Frontal cortex (tissue), 3 donors: ENCODE measurements at regions not wholly inside any gene's neighbourhood (a gene's known extent, or its start where the extent isn't known, plus 50 kb on each side); places are given as distances from the start of the nearest gene placed in this dataset.
"Not testable (repeated sequence)": the region's sequence is repeated elsewhere in the genome, so short reads cannot be mapped to it uniquely, and the experiment has no call there.

Experiments
- DNase-seq, 2 donors: peaks; one replicate each; pipeline ENCODE4 v3.0.0; 2012; ENCODE audit warnings: low spot score in 2 of 2
- FAIRE-seq: peaks from 2 replicates; lab custom pipeline; 2012; peaks lifted over from hg19 to GRCh38; lab: Jason Lieb, UNC
- donor health status: control.
- donor health status: control.
- donor health status: control.

DNA sequence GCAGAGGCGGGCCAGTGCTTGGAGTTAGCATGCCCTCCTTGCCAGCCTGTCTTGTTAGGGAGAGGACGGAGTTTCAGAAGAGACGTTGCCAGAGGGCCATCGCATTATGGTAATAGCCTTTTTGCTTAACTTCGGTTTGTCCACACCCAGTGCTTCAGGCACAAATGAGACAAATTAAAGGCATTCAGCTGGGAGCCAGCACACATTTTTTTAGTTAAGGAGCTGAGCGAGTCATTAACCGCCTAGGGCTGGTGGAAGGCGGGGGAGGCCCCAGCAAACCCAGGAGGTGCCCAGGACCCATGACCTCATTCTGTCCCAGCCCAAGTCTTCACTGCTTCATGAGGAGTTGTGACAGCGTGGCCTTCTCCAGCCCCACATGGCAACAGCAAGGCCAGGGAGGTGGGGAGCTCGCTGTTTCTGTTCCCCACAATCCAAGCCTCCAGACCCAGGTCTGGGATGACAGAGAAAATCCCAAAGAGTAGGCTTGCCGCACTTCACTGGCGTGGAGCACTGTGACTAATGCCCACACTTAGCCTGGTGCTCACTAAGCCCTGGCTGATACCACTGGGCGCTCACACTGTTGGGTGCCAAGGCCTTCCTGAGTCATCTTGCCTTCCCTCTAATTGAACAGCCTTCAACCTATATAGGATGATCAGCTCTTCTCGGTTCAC, 237.1 kb downstream of the ANKRD60 start:
- FAIRE-seq (no peak), DNase-seq (no peak)

DNA sequence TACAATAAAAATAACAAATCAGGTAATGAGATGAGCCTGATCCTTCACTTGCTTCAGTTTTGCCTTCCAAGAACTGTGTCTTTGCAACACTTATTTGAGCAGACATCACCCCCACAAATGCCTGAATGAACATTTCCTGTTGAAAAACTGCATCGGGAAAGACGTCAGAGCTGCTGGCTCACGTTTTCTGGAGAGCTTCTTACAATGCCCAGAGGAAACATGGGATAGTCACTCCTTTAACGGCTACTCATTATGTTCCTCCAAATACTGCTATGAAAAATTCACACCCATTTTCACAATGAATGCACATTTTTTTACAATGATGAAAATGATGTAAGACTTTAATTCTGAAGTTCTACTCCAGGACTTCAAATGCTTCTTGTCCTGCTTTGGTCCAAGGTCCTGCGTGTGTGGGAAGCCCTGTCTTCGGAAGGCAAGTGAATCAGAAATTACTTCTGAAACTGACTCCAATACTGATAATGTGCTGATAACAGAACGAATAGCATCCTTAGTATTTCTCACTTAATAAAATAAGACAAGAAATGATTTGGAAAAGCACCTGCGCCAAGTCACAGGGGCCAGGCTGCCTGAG, 238.0 kb downstream of the ANKRD60 start:
- FAIRE-seq: no peak

DNA sequence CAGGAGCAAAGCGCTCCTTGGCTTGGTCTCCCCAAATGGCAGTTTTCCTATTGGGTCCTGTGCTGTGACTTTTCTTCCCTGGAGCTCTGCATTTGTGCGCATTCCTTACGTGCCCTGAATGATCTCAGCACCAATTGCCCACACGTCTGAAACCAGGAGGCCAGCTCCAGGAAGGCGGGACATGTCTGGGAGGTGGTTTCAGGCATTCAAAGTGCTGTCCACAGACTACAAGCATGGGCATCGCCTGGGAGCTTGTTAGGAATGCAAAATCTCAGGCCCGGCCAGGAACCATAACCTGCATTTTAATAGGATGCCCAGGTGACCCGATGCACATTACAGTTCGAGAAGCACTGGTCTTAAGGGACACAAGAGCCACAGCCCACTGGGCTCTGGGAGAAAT, 239.6 kb downstream of the ANKRD60 start:
- DNase-seq (no peak), FAIRE-seq (no peak)

More for the DNA sequence above, 238.0 kb downstream of the ANKRD60 start:
- no peak for DNase-seq

DNA sequence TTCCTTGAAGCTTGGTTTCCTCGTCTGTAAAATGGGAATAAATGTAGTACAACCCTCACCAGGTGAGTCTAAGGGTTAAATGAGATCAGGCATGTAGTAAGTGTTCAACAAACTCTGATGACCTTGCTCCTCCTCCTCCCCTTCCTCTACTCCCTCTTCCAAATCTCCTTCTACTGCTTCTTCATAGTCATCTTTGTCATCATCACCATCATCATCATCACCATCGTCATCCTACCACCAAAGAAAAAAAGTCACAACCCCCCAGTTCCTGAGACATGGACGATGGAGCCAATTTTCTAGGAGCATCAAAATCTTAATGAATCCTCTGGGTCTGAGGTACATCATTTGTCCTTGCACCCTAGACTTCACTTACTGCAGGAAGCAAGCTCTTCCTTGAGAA, 240.0 kb downstream of the ANKRD60 start:
- DNase-seq: no peak
- FAIRE-seq: no peak

DNA sequence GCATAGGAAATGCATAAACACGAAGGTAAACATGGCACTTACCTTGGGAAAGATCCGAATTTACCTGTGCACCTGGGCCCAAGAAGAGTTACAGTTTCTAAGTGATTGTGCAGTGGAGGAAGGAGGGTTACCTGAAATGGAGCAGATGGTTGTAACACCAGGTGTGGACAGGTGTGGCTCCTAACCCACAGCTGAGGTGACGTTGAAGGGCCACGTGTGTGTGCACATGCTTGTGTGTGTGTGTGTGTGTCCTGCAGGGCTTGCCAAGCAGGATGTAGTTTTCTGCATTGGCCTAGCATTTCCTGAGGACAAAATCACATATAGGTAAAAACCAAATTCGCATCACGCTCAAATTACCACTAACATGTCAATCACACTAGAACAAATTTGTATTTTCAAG, 240.8 kb downstream of the ANKRD60 start:
- FAIRE-seq (no peak), DNase-seq (no peak)

DNA sequence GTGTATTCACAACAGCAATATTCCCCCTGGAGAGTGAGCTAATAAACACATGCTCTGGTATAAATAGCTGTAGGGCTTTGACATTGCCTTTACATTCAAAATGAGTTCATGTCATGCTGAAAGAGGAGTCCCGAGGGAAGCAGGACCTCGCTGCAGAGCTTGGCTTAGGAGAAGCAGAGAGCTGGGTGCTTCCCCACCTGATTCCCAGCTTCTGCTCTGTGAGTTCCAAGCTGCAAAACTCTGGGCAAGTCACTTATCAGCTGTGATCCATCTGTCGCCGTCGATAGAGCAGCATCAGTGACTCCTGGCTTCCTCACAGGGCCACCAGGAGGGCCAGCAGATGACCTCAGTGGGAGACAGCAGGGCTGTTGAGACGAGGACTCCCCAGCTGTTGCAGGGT, 241.8 kb downstream of the ANKRD60 start:
- no peak for FAIRE-seq

DNA sequence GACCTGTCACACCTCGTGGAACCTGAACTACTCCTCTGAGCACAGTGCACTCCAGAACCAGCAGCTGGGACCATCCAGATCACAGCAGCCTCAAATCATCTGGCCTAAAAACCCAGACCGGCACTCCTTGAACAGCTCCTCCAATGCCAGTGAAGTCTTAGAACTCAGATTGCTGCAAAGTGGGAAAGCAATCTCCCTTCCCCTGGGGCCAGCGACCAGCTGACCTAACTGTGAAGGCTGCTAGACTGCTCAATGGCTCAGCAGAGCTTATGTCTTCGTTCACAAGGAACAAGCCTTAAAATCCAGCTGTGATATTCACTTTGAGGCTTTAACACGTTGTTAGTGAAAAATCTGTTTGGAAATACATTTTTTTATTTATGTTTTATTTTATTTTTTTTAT, 243.2 kb downstream of the ANKRD60 start:
- no peak for DNase-seq

More for the DNA sequence above, 241.8 kb downstream of the ANKRD60 start:
- no peak for DNase-seq

DNA sequence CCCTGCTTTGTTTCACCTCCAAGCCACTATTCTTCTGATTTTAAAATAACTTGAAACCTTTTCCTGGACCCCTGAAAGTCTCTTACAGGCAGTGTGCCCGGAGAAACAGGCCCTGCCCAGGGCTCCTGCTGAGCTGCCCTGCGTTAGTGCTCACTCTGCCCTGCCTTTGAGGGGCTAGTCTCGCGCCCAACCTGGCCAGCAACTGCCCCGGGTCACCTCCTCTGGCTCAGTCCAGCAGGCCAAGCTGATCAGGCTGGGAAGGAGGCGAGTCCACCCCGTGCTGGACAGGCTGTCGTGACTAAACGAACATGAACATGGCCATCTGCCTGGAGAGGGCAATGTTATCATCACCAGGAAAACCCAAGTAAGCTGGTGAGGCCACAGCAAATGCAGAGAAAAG, 245.4 kb downstream of the ANKRD60 start:
- DNase-seq: no peak
- no peak for FAIRE-seq

More for the DNA sequence above, 243.2 kb downstream of the ANKRD60 start:
- no peak for FAIRE-seq

DNA sequence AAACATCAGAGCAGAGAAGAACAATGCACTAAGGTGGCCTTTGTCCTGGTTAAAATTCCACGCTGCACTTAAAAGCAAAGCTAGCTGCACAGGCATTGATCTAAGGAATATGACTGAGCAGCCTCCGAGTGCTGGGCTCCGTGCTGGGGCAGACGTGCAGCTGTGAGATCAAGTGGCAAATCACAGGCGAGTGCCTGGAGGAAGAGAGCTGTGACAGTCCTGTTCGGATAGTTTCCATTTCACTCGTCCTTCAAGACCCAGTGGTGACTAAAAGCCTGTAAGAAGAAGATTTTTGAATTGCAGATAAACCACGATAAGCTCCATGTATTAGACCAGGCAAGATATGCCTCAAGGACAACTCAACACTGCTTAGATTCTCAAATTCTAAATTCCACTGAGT, 247.9 kb downstream of the ANKRD60 start:
- FAIRE-seq: no peak
- DNase-seq: no peak

DNA sequence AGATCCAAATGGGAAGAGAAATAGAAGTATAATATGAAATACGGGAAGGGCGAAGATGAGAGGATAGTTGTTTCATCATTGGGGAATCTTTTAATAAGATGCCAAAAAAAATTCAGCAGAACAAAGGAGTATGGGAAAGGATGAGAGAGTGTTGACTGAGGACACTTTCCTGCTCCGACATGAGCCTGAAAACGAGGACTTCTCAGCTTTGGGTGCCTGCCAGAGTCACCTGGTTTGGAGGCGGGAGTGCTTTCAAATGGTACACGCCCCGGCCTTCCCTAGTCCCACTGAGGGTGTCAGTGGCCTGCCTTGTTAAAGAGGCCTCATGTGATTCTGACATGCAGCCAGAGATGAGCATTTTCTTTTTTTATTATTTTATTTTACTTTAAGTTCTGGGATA, 250.9 kb downstream of the ANKRD60 start:
- peak in 1 of 2 donors; percentile 49 for DNase-seq
- FAIRE-seq: no peak

DNA sequence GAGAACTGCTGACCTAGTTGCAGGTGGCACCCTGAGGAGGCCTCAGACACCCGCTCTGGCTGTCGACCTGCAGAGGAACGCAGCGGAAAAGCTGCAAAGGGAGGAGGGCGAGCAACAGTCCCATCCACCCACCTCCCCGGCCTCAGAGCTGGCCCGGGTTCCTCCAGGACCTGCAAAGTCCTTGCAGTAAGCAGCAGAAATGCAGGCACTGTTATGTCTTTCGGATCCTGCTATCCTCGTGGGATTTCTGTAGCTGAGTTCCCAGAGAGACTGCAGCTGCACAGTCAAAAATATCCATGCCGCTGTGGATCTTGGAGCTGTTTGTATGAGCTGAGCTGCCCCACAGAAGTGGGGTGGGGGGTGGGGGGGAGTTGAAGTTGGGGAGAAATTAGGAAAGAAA, 251.3 kb downstream of the ANKRD60 start:
- FAIRE-seq: no peak
- peak in 1 of 2 donors; percentile 46 for DNase-seq

DNA sequence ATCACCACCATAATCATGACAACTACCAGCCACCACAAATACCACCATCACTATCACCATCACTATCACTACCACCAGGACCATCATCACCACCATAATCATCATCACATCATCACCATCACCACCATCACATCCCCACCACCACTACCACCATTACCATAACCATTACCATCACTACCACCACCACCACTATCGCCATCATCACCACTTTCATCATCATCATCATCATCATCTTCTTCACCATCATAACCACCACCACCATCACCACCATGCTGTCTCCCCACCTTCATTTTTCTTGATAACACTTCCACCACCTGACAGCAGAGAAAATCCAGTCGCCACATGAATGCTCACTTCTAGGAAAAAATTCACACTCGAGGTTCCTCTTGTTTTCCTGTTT, 253.6 kb downstream of the ANKRD60 start:
- no peak for FAIRE-seq

DNA sequence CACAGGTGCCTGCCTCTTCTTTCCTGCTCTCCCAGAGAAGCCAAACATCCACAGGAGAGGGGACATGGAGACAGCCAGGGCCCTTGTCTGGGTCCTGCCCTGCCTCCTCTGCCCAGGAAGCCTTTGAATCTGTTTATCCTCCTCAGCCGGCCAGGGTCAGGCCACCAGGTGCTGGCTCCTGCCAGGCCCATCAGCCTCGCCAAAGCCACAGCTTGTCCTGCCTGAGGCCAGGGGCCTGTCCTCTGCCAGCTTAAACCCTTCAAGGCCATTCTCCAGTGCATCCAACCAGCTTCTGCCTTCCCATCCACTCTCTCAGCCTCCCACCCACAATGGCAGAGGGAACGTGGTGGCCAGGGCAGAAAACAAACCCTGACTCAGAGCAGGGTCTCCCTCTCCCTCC, 254.6 kb downstream of the ANKRD60 start:
- DNase-seq (no peak), FAIRE-seq (no peak)

More for the DNA sequence above, 253.6 kb downstream of the ANKRD60 start:
- DNase-seq: no peak

DNA sequence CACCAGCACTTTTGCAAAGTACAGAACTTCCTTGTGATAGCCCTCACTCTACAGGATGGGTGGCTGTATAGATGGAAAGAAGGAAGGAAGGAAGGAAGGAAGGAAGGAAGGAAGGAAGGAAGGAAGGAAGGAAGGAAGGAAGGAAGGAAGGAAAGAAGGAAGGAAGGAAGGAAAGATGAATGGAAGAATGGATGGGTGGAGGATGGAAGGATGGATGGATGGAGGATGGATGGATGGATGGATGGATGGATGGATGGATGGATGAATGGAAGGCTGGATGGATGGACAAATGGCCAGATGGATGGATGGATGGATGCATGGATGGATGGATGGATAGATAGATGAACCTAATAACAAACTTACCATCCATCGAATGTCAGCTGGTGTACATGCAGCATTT, 256.9 kb downstream of the ANKRD60 start:
- DNase-seq, FAIRE-seq: not testable (repeated sequence)

DNA sequence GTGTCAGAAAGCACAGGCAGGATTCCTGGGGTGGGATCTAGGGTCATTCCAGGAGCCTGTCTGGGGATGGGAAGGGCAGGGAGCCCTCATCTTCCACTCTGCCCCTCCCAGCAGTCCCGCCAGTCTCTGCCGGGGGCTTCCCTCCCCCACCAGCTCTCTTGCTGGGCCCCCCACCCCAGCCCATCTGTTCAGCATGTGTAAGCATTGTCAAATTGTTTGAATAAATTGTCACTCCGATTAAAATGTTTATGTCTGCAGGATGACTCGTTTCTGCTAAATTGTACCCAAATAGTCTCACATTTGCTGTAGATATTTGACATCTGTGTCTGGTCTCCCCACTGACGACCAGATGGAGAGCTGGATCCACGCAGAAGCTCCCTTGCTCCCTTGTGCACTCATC, 257.6 kb downstream of the ANKRD60 start:
- no peak for DNase-seq
- no peak for FAIRE-seq

DNA sequence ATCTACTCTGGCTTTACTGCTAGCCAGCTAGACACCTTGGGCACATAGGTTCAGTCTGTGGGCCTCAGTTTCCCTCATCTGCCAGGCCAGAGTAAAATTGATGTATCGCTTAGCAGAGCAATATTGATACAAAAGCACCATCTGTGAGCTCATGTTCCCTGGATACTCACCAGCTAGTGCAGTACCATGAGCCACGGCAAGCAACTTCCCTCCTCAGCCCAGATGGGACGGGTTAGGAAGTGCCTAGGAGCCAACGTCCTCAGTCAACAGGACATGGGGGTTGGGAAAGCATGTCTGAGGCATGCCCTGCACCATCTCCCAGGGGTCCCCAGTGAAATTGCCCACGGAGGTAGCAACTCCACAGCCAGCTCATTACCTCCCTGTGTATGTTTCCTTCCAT, 258.3 kb downstream of the ANKRD60 start:
- DNase-seq: no peak

DNA sequence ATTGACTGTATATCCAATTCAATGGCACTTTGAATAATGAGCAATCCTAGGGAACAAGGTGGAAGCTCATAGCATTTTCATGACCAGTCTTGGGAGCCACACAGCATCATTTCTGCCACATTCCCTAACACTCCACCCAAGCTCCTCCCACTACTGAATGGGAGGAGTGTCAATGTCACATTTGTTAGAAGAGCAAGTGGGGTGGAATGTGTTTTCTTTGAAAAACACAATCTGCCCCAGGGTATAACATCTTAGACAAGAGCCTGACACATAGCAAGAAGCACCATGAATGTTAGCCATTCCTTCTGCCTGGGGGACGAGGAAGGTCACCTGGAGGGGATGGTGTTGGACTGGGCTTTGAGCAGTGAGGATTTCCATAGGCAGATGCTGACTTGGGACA, 258.3 kb upstream of the PMEPA1 start:
- FAIRE-seq: no peak

More for the DNA sequence above, 258.3 kb downstream of the ANKRD60 start:
- no peak for FAIRE-seq

DNA sequence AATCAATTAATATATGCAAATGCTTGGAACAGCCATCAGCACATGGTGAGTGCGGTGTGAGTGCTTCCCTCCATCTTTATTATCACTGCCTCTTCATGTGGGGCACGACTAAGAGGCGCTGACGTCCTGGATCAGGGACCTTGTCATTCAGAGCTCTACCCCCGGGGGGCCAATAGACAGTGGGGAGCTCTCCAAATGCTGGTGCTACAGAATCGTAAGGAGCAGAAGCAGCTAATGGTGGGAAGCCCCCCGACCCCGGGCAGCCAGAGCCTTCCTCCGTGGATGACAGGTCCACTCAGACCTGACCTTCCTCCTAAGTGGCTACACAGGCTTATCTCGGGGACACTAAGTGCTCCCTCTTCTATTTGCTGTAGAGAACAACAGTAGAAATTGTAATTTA, 257.5 kb upstream of the PMEPA1 start:
- FAIRE-seq (no peak), DNase-seq (no peak)

More for the DNA sequence above, 258.3 kb upstream of the PMEPA1 start:
- DNase-seq: no peak

DNA sequence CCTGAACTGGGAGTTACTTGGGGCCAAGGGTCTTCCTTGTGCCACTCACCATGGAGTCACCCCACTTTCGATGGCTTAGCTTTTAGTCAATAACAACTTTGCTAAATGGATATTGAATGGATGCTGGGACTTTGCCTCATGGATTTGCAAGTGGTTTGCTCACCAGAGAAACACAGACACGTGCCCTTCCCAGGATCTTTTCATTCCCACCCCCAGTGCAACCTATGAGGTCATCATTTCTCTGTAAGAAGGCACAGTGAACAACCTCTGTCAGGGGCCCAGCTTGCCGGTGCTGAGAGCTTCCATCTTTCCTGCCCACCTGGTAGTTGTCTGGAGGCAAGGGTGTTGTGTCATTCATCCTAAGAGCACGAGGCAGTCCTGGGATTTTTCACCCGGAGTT, 256.8 kb upstream of the PMEPA1 start:
- FAIRE-seq: no peak
- DNase-seq: no peak

DNA sequence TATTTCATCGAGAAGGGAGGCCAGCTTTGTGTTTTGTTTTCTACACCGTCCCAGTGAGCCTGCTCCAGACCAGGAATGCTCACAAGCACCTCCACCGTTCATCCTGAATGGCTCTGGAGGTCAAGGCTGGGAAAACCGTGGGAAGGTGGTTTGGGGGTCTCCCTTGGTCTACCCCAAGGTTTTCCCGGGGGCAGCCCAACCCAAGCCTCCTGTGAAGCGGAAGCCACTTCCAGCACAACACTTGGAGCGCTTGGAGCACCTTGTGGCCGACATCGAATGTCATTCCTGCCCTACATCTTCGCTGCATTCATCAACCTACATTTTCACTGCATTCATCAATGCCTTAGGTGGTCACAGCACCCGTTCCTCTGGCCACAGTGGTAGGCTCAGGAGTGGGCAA, 255.6 kb upstream of the PMEPA1 start:
- FAIRE-seq: no peak
- DNase-seq: no peak

DNA sequence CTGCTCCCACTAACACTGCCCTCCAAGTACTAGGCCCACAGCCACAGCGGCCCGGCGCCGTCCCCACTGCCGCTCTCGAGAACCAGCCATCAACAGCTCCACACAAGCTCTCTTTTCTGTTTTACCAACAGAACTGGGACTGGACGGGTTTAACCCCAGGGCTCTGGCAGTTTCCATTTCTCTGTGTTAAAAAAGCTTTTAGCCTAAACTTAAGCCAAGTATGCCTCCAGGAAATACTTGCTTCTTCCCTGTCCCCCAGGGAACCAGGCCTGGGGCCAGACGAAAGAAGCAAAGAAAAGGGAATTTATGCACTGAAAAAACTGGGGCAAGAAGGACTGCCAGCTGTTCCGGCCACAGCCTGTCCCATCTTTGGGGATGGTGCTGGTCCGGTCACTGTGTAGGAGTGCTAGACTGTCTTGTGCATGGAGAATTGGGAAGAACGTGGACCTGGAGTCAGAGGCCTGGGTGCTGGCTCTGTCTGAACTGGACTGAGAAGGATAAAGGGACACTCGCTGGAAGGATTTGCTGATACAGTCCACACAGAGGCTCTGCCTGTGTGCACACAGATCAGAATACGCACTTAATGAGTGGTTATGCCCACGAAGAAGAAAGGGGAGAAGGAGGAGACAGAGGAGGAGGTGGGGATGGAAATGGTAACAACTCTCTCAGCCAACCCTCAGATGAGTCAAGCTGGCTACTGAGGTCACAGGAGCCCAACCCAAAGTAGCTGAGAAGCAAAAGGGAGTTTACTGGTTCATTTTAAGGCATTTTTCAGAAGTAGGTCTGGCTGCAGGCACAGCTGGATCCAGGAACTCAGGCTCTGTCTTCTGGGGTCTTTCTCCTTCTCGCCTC, 254.4 kb upstream of the PMEPA1 start:
- DNase-seq (peak; percentile 12 to 35), FAIRE-seq (no peak)
